ENCODE measurements at regions not wholly inside any gene's neighbourhood (a gene's known extent, or its start where the extent isn't known, plus 50 kb on each side); places are given as distances from the start of the nearest gene placed in this dataset.

- TF ChIP-seq, protein P1, sequence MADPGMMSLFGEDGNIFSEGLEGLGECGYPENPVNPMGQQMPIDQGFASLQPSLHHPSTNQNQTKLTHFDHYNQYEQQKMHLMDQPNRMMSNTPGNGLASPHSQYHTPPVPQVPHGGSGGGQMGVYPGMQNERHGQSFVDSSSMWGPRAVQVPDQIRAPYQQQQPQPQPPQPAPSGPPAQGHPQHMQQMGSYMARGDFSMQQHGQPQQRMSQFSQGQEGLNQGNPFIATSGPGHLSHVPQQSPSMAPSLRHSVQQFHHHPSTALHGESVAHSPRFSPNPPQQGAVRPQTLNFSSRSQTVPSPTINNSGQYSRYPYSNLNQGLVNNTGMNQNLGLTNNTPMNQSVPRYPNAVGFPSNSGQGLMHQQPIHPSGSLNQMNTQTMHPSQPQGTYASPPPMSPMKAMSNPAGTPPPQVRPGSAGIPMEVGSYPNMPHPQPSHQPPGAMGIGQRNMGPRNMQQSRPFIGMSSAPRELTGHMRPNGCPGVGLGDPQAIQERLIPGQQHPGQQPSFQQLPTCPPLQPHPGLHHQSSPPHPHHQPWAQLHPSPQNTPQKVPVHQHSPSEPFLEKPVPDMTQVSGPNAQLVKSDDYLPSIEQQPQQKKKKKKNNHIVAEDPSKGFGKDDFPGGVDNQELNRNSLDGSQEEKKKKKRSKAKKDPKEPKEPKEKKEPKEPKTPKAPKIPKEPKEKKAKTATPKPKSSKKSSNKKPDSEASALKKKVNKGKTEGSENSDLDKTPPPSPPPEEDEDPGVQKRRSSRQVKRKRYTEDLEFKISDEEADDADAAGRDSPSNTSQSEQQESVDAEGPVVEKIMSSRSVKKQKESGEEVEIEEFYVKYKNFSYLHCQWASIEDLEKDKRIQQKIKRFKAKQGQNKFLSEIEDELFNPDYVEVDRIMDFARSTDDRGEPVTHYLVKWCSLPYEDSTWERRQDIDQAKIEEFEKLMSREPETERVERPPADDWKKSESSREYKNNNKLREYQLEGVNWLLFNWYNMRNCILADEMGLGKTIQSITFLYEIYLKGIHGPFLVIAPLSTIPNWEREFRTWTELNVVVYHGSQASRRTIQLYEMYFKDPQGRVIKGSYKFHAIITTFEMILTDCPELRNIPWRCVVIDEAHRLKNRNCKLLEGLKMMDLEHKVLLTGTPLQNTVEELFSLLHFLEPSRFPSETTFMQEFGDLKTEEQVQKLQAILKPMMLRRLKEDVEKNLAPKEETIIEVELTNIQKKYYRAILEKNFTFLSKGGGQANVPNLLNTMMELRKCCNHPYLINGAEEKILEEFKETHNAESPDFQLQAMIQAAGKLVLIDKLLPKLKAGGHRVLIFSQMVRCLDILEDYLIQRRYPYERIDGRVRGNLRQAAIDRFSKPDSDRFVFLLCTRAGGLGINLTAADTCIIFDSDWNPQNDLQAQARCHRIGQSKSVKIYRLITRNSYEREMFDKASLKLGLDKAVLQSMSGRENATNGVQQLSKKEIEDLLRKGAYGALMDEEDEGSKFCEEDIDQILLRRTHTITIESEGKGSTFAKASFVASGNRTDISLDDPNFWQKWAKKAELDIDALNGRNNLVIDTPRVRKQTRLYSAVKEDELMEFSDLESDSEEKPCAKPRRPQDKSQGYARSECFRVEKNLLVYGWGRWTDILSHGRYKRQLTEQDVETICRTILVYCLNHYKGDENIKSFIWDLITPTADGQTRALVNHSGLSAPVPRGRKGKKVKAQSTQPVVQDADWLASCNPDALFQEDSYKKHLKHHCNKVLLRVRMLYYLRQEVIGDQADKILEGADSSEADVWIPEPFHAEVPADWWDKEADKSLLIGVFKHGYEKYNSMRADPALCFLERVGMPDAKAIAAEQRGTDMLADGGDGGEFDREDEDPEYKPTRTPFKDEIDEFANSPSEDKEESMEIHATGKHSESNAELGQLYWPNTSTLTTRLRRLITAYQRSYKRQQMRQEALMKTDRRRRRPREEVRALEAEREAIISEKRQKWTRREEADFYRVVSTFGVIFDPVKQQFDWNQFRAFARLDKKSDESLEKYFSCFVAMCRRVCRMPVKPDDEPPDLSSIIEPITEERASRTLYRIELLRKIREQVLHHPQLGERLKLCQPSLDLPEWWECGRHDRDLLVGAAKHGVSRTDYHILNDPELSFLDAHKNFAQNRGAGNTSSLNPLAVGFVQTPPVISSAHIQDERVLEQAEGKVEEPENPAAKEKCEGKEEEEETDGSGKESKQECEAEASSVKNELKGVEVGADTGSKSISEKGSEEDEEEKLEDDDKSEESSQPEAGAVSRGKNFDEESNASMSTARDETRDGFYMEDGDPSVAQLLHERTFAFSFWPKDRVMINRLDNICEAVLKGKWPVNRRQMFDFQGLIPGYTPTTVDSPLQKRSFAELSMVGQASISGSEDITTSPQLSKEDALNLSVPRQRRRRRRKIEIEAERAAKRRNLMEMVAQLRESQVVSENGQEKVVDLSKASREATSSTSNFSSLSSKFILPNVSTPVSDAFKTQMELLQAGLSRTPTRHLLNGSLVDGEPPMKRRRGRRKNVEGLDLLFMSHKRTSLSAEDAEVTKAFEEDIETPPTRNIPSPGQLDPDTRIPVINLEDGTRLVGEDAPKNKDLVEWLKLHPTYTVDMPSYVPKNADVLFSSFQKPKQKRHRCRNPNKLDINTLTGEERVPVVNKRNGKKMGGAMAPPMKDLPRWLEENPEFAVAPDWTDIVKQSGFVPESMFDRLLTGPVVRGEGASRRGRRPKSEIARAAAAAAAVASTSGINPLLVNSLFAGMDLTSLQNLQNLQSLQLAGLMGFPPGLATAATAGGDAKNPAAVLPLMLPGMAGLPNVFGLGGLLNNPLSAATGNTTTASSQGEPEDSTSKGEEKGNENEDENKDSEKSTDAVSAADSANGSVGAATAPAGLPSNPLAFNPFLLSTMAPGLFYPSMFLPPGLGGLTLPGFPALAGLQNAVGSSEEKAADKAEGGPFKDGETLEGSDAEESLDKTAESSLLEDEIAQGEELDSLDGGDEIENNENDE (IDR thresholded peaks at IDR 0.05; ENCODE audit: insufficient replicate concordance, low read length): no peak
- TF ChIP-seq HDAC2 (IDR thresholded peaks at IDR 0.05; ENCODE audit: borderline replicate concordance in 1 of 2, low read depth in 2 of 2, low read length in 2 of 2): no peak
- no peak for TF ChIP-seq GABPA (IDR thresholded peaks at IDR 0.05; ENCODE audit: borderline replicate concordance, insufficient read depth, low read length)
- TF ChIP-seq SIX5 (IDR thresholded peaks at IDR 0.05; ENCODE audit: low read depth, low read length): no peak
- TF ChIP-seq JUND (IDR thresholded peaks at IDR 0.05; ENCODE audit: low read length): no peak
- no peak for TF ChIP-seq BACH1 (IDR thresholded peaks at IDR 0.05; ENCODE audit: low read length)
- TF ChIP-seq CEBPB (IDR thresholded peaks at IDR 0.05; ENCODE audit: low read depth, low read length): no peak
- no peak for TF ChIP-seq ATF2 (IDR thresholded peaks at IDR 0.05; ENCODE audit: low read length)
These were observed 446.9 kb upstream of the B3GAT1 start (continued) for GRCh38 chr11:134858783-134859480.
